K562 (cell line): ENCODE measurements at regions not wholly inside any gene's neighbourhood (a gene's known extent, or its start where the extent isn't known, plus 50 kb on each side); places are given as distances from the start of the nearest gene placed in this dataset.

ENCODE experiments used
- ATAC-seq: fragments of 200-7000 bp; cut with Tn5 transposase; 3 replicates; pipeline ENCODE4 v1.9.1; 2020; ENCODE audit warnings: moderate library complexity
- BruUV-seq: library from RNA; stranded (reverse); fragments of 400-500 nt; replicated peaks from 2 replicates; lab custom pipeline; 2021; lab: Mats Ljungman, UMichigan
- CTCF ChIA-PET: fragments of 300-600 bp; formaldehyde crosslinking; extraction: SDS; loops from one replicate; lab custom pipeline; 2021; ENCODE audit warnings: low intra/inter-chr PET ratio; lab: Yijun Ruan, JAX
- POLR2A ChIA-PET: fragments of 300-600, 350-650 bp; sonication (Branson Sonifier 250); formaldehyde crosslinking; extraction: SDS; loops from one replicate; lab custom pipeline; 2021; ENCODE audit warnings: antibody characterized with exemption, inconsistent platforms; lab: Yijun Ruan, JAX
- DNase-seq, 4 experiments: peaks; one replicate each; pipeline versions ENCODE4 v3.0.0 to v3.0.0-alpha.2; 2011 to 2018; ENCODE audit warnings: low spot score in 3 of 4, mixed read lengths in 3 of 4; ENCODE audit errors: extremely low read depth in 1 of 4
- FAIRE-seq: peaks from 2 replicates; lab custom pipeline; 2011; peaks lifted over from hg19 to GRCh38; lab: Jason Lieb, UNC
- H2AFZ ChIP-seq: 2 replicates; pipeline ENCODE4 v1.6.0; 2011; ENCODE audit warnings: low read depth, low read length, control low read depth, inconsistent platforms
- H3K27ac ChIP-seq: fragments of 200-600 bp; 3 replicates; pipeline ENCODE4 v1.8.0; 2011; ENCODE audit warnings: low read depth, mild to moderate bottlenecking, control low read depth, inconsistent platforms, low read length, moderate library complexity, mixed read lengths; ENCODE audit errors: extremely low read depth
- H3K27me3 ChIP-seq, 2 experiments: fragments of 300-600 bp in 1 of 2; 2 replicates in 1 of 2; 3 replicates in 1 of 2; pipeline versions ENCODE4 v1.6.0 to v1.8.0; 2011; ENCODE audit warnings: inconsistent platforms in 2 of 2, low read length in 2 of 2, mild to moderate bottlenecking in 1 of 2, mixed read lengths in 1 of 2, moderate library complexity in 1 of 2; ENCODE audit not compliant: control insufficient read depth in 2 of 2, insufficient read depth in 2 of 2
- H3K36me3 ChIP-seq: fragments of 300-600 bp; 3 replicates; pipeline ENCODE4 v1.8.0; 2011; ENCODE audit warnings: mild to moderate bottlenecking, low read length, inconsistent platforms; ENCODE audit not compliant: control insufficient read depth, insufficient read depth
- H3K4me1 ChIP-seq, 2 experiments: fragments of 200-600 bp in 1 of 2; replicated peaks in 1 of 2; 2 replicates in 1 of 2; 3 replicates in 1 of 2; pipeline versions ENCODE4 v1.5.1 to v1.8.0; 2011; ENCODE audit warnings: inconsistent platforms in 2 of 2, low read length in 2 of 2, mild to moderate bottlenecking in 1 of 2, mixed read lengths in 1 of 2, moderate library complexity in 1 of 2; ENCODE audit not compliant: control insufficient read depth in 2 of 2, insufficient read depth in 2 of 2
- H3K4me2 ChIP-seq: 2 replicates; pipeline ENCODE4 v1.6.1; 2011; ENCODE audit warnings: low read length, control low read depth, inconsistent platforms, mixed read lengths; ENCODE audit not compliant: insufficient read depth
- H3K4me3 ChIP-seq: fragments of 200-600 bp; sonication (generic), shearing (Covaris generic); 2 replicates; pipeline ENCODE4 v1.5.1; 2016; ENCODE audit warnings: control low read depth, inconsistent platforms
- H3K79me2 ChIP-seq: fragments of 200-600 bp; 3 replicates; pipeline ENCODE4 v1.8.0; 2011; ENCODE audit warnings: low read length, inconsistent platforms; ENCODE audit not compliant: control insufficient read depth, insufficient read depth
- H3K9ac ChIP-seq, 2 experiments: 2 replicates each; pipeline versions ENCODE4 v1.6.0 to v1.6.1; 2011; ENCODE audit warnings: low read depth in 2 of 2, low read length in 2 of 2, control low read depth in 1 of 2, inconsistent platforms in 1 of 2, mild to moderate bottlenecking in 1 of 2, mixed read lengths in 1 of 2; ENCODE audit not compliant: insufficient read depth in 1 of 2
- H3K9me1 ChIP-seq: one replicate; pipeline ENCODE4 v1.6.0; 2011; ENCODE audit warnings: inconsistent platforms, mild to moderate bottlenecking, low read length, moderate library complexity; ENCODE audit not compliant: control insufficient read depth, insufficient read depth
- H3K9me3 ChIP-seq: replicated peaks from 2 replicates; pipeline ENCODE4 v1.5.1; 2011; ENCODE audit warnings: low read depth, low read length, inconsistent platforms; ENCODE audit not compliant: control insufficient read depth, insufficient read depth
- H4K20me1 ChIP-seq: replicated peaks from 2 replicates; pipeline ENCODE4 v1.6.1; 2011; ENCODE audit warnings: low read length, inconsistent platforms, mixed read lengths; ENCODE audit not compliant: control insufficient read depth, insufficient read depth
- ATF7 ChIP-seq: fragments of 450-650 bp; IDR thresholded peaks from 2 replicates; pipeline ENCODE4 v1.7.1; 2014; ENCODE audit warnings: mild to moderate bottlenecking, moderate library complexity
- ESRRA ChIP-seq: fragments of 450-650 bp; IDR thresholded peaks from 2 replicates; pipeline ENCODE4 v1.6.1; 2014; ENCODE audit warnings: low read depth, mild to moderate bottlenecking, moderate library complexity, borderline replicate concordance
- HMG20B ChIP-seq: fragments of 250-450 bp; sonication (Bioruptor Pico); IDR thresholded peaks from 2 replicates; pipeline ENCODE4 v1.5.0; 2021; ENCODE audit warnings: mild to moderate bottlenecking
- RB1 ChIP-seq: fragments of 450-650 bp; IDR thresholded peaks from 2 replicates; pipeline ENCODE4 v1.6.1; 2017; ENCODE audit warnings: low read depth, mild to moderate bottlenecking
- ZNF280A ChIP-seq: fragments of 450-650 bp; IDR thresholded peaks from 2 replicates; pipeline ENCODE4 v1.6.1; 2018; ENCODE audit warnings: mild to moderate bottlenecking, low read depth; ENCODE audit not compliant: partially characterized antibody
- ZNF449 ChIP-seq: fragments of 250-450 bp; sonication (Bioruptor Pico); IDR thresholded peaks from 2 replicates; pipeline ENCODE4 v1.8.0; 2022; ENCODE audit warnings: moderate library complexity, mild to moderate bottlenecking, inconsistent platforms
- ZNF561 ChIP-seq: fragments of 450-650 bp; formaldehyde crosslinking; conservative IDR thresholded peaks from 2 replicates; pipeline ENCODE4 v1.4.0; 2020; ENCODE audit warnings: mild to moderate bottlenecking, moderate library complexity
- in situ Hi-C: fragments of 300-500 bp; cut with MboI; formaldehyde crosslinking; loops from 4 replicates; pipeline ENCODE4 v1.15.0; 2018; ENCODE audit warnings: inconsistent platforms, mixed read lengths
- intact Hi-C: fragments of 100-400 bp; cut with micrococcal nuclease; formaldehyde crosslinking; loops from 2 replicates; pipeline ENCODE4 v1.14.2; 2022

- Histone ChIP-seq H3K79me2 (no peaks in the 10 kb centered on the region), H3K4me1 (no peaks in the 10 kb centered on the region), H2AFZ (no peak overlapping the region), H3K27ac (no peak overlapping the region), H3K4me2 (no peak overlapping the region), H3K27me3 (no peaks in the 10 kb centered on the region), H3K9me3 (no peaks in the 10 kb centered on the region; the same call in 1 of the 2 replicates), H3K4me3 (no peak overlapping the region), H3K36me3 (no peaks in the 10 kb centered on the region), H3K9ac (no peak overlapping the region), H4K20me1 (no peaks in the 10 kb centered on the region), H3K9me1 (no peaks in the 10 kb centered on the region)
- intact Hi-C loops, result no loop called here
- ATAC-seq (no peak), FAIRE-seq (no peak), DNase-seq (no peak)
- ChIA-PET CTCF (no interaction called here), POLR2A (no interaction called here)
- no TSS peak for BruUV-seq
- in situ Hi-C loops, result no loop called here
- TF ChIP-seq HMG20B (CRISPR knock-in tag) (no peak), ZNF561 (CRISPR knock-in tag) (no peak), ZNF280A (no peak), RB1 (no peak), ZNF449 (CRISPR knock-in tag) (no peak), ATF7 (no peak), ESRRA (no peak)
Measured at GRCh38 chr2:34176693-34177092, 577.6 kb upstream of the FAM98A start.
